Loucy (cell line): ENCODE measurements at regions not wholly inside any gene's neighbourhood (a gene's known extent, or its start where the extent isn't known, plus 50 kb on each side); places are given as distances from the start of the nearest gene placed in this dataset.

ENCODE experiments used
- H2AFZ ChIP-seq: fragments of 200-600 bp; sonication (generic); 2 replicates; pipeline ENCODE4 v1.6.0; 2016; ENCODE audit warnings: antibody characterized with exemption, mild to moderate bottlenecking, low read length, moderate library complexity
- H3F3A ChIP-seq: fragments of 200-600 bp; 2 replicates; pipeline ENCODE4 v1.6.0; 2016; ENCODE audit warnings: antibody characterized with exemption, low read depth, mild to moderate bottlenecking
- H3K27me3 ChIP-seq: fragments of 200-600 bp; sonication (generic); 2 replicates; pipeline ENCODE4 v1.6.1; 2014; ENCODE audit warnings: low read length, mild to moderate bottlenecking; ENCODE audit not compliant: insufficient read depth, poor library complexity, severe bottlenecking
- H3K36me3 ChIP-seq: fragments of 200-600 bp; sonication (generic); 2 replicates; pipeline ENCODE4 v1.6.1; 2016; ENCODE audit warnings: low read length; ENCODE audit not compliant: insufficient read depth
- H3K4me1 ChIP-seq: fragments of 200-600 bp; sonication (generic); 2 replicates; pipeline ENCODE4 v1.5.1; 2014; ENCODE audit warnings: low read length, mild to moderate bottlenecking; ENCODE audit not compliant: insufficient read depth, poor library complexity, severe bottlenecking
- H3K4me2 ChIP-seq: fragments of 200-600 bp; sonication (generic); 2 replicates; pipeline ENCODE4 v1.6.0; 2014; ENCODE audit warnings: antibody characterized with exemption, low read length, low read depth, mild to moderate bottlenecking; ENCODE audit not compliant: poor library complexity, severe bottlenecking
- H3K4me3 ChIP-seq: fragments of 200-600 bp; sonication (generic); 2 replicates; pipeline ENCODE4 v1.5.1; 2014; ENCODE audit warnings: low read length, mild to moderate bottlenecking, mixed read lengths; ENCODE audit not compliant: poor library complexity, severe bottlenecking
- H3K79me2 ChIP-seq: fragments of 200-600 bp; sonication (generic); 2 replicates; pipeline ENCODE4 v1.6.1; 2014; ENCODE audit warnings: low read length; ENCODE audit not compliant: insufficient read depth
- H3K9ac ChIP-seq: fragments of 200-600 bp; sonication (generic); 2 replicates; pipeline ENCODE4 v1.6.0; 2014; ENCODE audit warnings: mild to moderate bottlenecking, low read depth, low read length, moderate library complexity; ENCODE audit not compliant: poor library complexity, severe bottlenecking
- H3K9me2 ChIP-seq: fragments of 200-600 bp; sonication (generic); replicated peaks from 2 replicates; pipeline ENCODE4 v1.6.1; 2016; ENCODE audit warnings: low read depth, low read length, mixed read lengths
- H3K9me3 ChIP-seq: fragments of 200-600 bp; sonication (generic); 2 replicates; pipeline ENCODE4 v1.6.1; 2014; ENCODE audit warnings: mild to moderate bottlenecking, antibody characterized with exemption, low read length, low read depth; ENCODE audit not compliant: insufficient read depth
- H4K20me1 ChIP-seq: fragments of 200-600 bp; sonication (generic); 2 replicates; pipeline ENCODE4 v1.6.0; 2014; ENCODE audit warnings: antibody characterized with exemption, low read length, mild to moderate bottlenecking; ENCODE audit not compliant: insufficient read depth, poor library complexity, severe bottlenecking
- EZH2phosphoT487 ChIP-seq: fragments of 200-600 bp; IDR thresholded peaks from 2 replicates; pipeline ENCODE4 v1.6.1; 2018; ENCODE audit warnings: antibody characterized with exemption, mild to moderate bottlenecking, moderate library complexity, borderline replicate concordance
- TF ChIP-seq, protein P1 (sequence below): fragments of 200-600 bp; sonication (generic); conservative IDR thresholded peaks from 2 replicates; pipeline ENCODE4 v1.5.1; 2014; ENCODE audit warnings: mild to moderate bottlenecking, antibody characterized with exemption, low read length

DNA sequence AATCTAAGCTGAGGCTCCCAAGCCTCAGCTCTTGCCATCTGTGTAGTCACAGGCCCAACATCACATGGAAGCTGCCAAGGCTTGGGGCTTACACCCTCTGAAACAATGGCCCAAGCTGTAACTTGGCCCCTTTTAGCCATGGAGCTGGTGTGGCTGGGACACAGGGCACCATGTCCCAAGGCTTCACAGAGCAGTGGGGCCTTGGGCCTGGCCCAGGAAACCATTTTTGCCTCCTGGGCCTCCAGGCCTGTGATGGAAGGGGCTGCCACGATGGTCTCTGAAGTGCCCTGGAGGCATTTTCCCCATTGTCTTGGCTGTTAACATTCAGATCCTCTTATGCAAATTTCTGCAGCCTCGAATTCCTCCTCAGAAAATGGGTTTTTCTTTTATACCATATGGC, 952.3 kb upstream of the GOT2 start:
- H3K4me3 ChIP-seq = no peak overlapping the region
- H3K4me2 ChIP-seq = no peak overlapping the region
- H3K4me1 ChIP-seq = no peaks in the 10 kb centered on the region
- TF ChIP-seq EZH2phosphoT487 = no peak
- TF ChIP-seq, protein P1, sequence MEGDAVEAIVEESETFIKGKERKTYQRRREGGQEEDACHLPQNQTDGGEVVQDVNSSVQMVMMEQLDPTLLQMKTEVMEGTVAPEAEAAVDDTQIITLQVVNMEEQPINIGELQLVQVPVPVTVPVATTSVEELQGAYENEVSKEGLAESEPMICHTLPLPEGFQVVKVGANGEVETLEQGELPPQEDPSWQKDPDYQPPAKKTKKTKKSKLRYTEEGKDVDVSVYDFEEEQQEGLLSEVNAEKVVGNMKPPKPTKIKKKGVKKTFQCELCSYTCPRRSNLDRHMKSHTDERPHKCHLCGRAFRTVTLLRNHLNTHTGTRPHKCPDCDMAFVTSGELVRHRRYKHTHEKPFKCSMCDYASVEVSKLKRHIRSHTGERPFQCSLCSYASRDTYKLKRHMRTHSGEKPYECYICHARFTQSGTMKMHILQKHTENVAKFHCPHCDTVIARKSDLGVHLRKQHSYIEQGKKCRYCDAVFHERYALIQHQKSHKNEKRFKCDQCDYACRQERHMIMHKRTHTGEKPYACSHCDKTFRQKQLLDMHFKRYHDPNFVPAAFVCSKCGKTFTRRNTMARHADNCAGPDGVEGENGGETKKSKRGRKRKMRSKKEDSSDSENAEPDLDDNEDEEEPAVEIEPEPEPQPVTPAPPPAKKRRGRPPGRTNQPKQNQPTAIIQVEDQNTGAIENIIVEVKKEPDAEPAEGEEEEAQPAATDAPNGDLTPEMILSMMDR = no peak
- no peaks in the 10 kb centered on the region for H3K27me3 ChIP-seq
- H3K9ac ChIP-seq = no peak overlapping the region
- H3F3A ChIP-seq = no peaks in the 10 kb centered on the region
- 0 out of 2 replicates have a peak, but pooled peaks cover 3% of the 10 kb centered on the region for H3K9me3 ChIP-seq
- H3K9me2 ChIP-seq = no peaks in the 10 kb centered on the region
- no peak overlapping the region for H2AFZ ChIP-seq
- no peaks in the 10 kb centered on the region for H3K36me3 ChIP-seq
- no peaks in the 10 kb centered on the region for H4K20me1 ChIP-seq
- no peaks in the 10 kb centered on the region for H3K79me2 ChIP-seq

DNA sequence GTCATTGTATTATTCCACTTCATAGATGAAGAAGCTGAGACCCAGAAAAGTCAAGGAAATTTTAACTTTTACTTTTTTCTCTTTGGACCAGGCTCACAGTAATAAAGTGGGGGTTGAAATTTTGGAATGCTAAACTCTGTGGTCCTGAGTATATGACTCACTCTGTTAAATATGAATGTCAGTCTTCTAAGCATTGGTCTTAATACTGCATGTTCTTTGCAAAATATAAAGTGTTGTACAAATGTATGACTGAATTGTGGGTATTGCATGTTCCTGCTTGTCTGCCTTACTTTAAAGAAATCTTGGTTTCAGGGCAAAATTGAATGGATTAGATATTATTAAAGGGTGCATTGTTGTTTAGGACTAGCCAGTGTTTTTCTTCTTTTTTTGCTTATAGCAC, 950.8 kb upstream of the GOT2 start:
- no peak overlapping the region for H3K4me3 ChIP-seq
- H2AFZ ChIP-seq = no peak overlapping the region
- no peaks in the 10 kb centered on the region for H3K36me3 ChIP-seq
- H3F3A ChIP-seq = no peaks in the 10 kb centered on the region
- H3K79me2 ChIP-seq = no peaks in the 10 kb centered on the region
- 0 out of 2 replicates have a peak, but pooled peaks cover 3% of the 10 kb centered on the region for H3K9me3 ChIP-seq
- H3K27me3 ChIP-seq = no peaks in the 10 kb centered on the region
- no peak overlapping the region for H3K4me2 ChIP-seq
- no peaks in the 10 kb centered on the region for H3K4me1 ChIP-seq
- H3K9me2 ChIP-seq = no peaks in the 10 kb centered on the region
- no peak for TF ChIP-seq EZH2phosphoT487
- TF ChIP-seq, protein P1 = no peak
- H3K9ac ChIP-seq = no peak overlapping the region
- no peaks in the 10 kb centered on the region for H4K20me1 ChIP-seq

DNA sequence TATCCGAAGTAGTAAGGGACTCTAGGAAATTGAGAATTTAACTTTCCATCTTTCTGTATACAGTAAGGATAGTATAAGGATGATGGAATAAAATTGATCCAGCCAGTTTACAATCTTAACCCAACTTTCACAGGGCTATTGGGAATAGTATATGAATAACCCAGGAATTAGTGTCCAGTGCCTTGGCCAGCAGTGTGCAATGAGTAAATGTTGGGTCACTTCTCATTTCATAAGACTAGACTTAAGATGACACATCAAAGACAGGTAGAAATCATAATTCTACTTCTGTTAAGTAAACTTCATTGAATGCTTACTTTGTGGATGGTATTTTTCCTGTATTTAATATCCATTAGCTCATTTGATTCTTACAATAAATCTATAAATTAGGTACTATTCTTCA, 949.6 kb upstream of the GOT2 start:
- Histone ChIP-seq H3K4me3 (no peak overlapping the region), H3K36me3 (no peaks in the 10 kb centered on the region), H3K9ac (no peak overlapping the region), H2AFZ (no peak overlapping the region), H4K20me1 (no peaks in the 10 kb centered on the region), H3F3A (no peaks in the 10 kb centered on the region), H3K79me2 (no peaks in the 10 kb centered on the region), H3K4me1 (no peaks in the 10 kb centered on the region), H3K27me3 (no peaks in the 10 kb centered on the region), H3K4me2 (no peak overlapping the region), H3K9me2 (no peaks in the 10 kb centered on the region), H3K9me3 (0 out of 2 replicates have a peak, but pooled peaks cover 3% of the 10 kb centered on the region)
- TF ChIP-seq, protein P1 = no peak
- TF ChIP-seq EZH2phosphoT487 = no peak
